Uterus (tissue), 2 donors: ENCODE measurements at regions not wholly inside any gene's neighbourhood (a gene's known extent, or its start where the extent isn't known, plus 50 kb on each side); places are given as distances from the start of the nearest gene placed in this dataset.

Source experiments
- POLR2A ChIP-seq, 2 donors: fragments of 450-650 bp; IDR thresholded peaks; one replicate each; pipeline ENCODE4 v1.6.1; 2016; ENCODE audit warnings: antibody characterized with exemption in 2 of 2, mild to moderate bottlenecking in 1 of 2, moderate library complexity in 1 of 2
- TF ChIP-seq, protein P1 (sequence below), 4 experiments: fragments of 200-600 bp in 2 of 4; fragments of 450-650 bp in 2 of 4; sonication (generic) in 2 of 4; IDR thresholded peaks; one replicate each; pipeline ENCODE4 v1.5.1; 2016 to 2019; ENCODE audit warnings: antibody characterized with exemption in 4 of 4, mild to moderate bottlenecking in 2 of 4, moderate library complexity in 1 of 4

DNA sequence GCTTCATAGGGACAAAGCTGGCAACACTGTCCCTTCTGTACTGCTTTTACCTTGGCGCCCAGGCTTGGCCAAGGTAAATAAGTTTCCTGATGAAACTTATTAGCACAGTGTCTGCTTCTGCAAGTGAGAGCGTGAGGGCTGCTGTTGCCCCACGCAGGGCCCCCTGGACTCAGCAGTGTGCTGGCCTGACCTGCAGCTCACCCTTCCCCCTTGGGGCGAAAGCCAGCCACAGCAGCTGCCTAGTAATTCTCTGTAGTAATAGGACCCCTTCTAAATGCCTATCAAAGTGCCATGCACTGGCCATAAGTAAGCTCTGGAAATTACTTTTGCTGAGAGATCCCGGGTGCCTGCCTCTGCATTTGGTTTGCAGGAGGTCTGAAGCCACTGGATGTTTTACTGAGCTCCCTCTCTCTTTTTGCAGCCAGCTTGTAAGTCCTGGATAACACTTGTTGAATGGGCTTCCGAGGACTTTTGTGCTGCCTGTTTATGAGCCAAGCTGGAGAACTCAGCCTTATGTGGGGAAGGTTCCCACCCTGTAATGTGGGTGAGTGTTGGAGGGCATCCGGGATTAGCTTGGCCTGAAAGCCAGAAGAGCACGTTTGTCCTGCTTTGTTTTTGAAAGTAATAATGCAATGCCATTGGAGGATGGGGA lies 293.9 kb downstream of the C7orf25 start:
- TF ChIP-seq, protein P1, sequence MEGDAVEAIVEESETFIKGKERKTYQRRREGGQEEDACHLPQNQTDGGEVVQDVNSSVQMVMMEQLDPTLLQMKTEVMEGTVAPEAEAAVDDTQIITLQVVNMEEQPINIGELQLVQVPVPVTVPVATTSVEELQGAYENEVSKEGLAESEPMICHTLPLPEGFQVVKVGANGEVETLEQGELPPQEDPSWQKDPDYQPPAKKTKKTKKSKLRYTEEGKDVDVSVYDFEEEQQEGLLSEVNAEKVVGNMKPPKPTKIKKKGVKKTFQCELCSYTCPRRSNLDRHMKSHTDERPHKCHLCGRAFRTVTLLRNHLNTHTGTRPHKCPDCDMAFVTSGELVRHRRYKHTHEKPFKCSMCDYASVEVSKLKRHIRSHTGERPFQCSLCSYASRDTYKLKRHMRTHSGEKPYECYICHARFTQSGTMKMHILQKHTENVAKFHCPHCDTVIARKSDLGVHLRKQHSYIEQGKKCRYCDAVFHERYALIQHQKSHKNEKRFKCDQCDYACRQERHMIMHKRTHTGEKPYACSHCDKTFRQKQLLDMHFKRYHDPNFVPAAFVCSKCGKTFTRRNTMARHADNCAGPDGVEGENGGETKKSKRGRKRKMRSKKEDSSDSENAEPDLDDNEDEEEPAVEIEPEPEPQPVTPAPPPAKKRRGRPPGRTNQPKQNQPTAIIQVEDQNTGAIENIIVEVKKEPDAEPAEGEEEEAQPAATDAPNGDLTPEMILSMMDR (IDR thresholded peaks at IDR 0.05) = no peak
- no peak for TF ChIP-seq POLR2A (IDR thresholded peaks at IDR 0.05)
